ENCODE measurements at regions not wholly inside any gene's neighbourhood (a gene's known extent, or its start where the extent isn't known, plus 50 kb on each side); places are given as distances from the start of the nearest gene placed in this dataset.

DNA sequence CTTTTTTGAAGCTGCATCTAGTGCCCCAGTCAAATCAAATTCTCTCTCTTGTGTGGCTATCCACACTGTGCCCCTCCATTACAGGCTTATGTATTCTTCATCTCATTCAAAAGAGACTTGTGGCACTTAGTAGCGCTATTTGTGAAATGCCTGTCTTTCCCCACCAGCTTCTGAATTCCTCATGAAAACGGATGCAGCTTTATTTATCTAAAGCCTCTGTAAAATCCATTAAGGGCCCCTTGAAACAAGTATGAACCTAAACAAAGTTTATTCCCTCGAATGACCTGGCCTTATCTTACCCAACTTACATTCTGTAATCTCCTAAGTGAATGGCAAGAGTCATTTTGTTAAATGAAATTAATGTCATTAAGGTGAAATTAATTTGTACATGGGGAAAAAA is 417.4 kb upstream of the PIK3C3 start:
- H3K27me3 ChIP-seq = no peaks in the 10 kb centered on the region
- no peaks in the 10 kb centered on the region for H3K4me1 ChIP-seq
- TF ChIP-seq EP300 (IDR thresholded peaks at IDR 0.05) (no peak), CTCF (IDR thresholded peaks at IDR 0.05) (no peak), POLR2AphosphoS5 (IDR thresholded peaks at IDR 0.05) (no peak), POLR2A (IDR thresholded peaks at IDR 0.05) (no peak)
- DNase-seq = no peak
- no peaks in the 10 kb centered on the region for H3K36me3 ChIP-seq
- peaks cover 0 to 5% (median 0%) of the 10 kb centered on the region in 4 donors for H3K9me3 ChIP-seq
- H3K4me3 ChIP-seq = no peak overlapping the region
- H3K27ac ChIP-seq = no peak overlapping the region
- 27 to 28% methylated on average over 3 of the region's 3 CpGs for WGBS, 2 donors
- ATAC-seq (ENCODE audit: low FRiP score in 2 of 2) = no peak

DNA sequence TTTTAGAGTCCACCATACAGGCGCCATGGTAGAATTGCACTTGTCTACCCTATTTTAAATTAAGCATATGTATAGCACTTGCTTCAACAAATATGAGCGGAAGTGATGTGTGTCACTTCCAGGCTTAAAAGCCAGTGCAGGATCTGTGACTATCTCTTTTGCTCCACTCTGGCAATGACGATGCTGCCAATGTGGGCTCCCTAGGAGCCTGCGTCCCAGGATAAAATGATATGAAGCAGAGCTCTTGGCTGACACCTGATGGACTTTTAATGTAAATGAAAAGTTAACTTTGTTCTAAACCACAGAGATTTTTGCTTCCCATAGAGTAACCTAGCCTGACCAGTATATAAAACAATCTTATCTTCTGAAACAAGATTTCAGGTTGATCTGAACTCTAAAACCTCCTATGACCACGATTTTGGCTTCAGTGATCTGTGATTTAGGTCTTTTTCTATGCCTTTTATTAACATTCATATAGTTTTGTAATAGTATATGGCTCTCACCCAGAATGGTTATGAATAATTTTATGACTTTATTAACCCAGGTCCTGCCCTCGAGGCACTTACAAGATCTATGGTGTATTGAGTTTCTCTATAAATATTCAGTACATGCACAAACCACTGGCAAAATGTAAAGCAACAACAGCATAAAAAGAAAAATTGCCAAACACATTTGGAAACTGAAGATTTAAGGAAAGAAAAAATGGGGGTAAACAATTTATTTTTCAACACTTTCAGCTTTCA is 422.5 kb upstream of the PIK3C3 start:
- no peaks in the 10 kb centered on the region for H3K36me3 ChIP-seq
- H3K4me1 ChIP-seq = no peaks in the 10 kb centered on the region
- DNase-seq (no peak), ATAC-seq (ENCODE audit: low FRiP score in 2 of 2) (no peak)
- no peaks in the 10 kb centered on the region for H3K27me3 ChIP-seq
- TF ChIP-seq POLR2A (IDR thresholded peaks at IDR 0.05) = no peak
- no peak for TF ChIP-seq EP300 (IDR thresholded peaks at IDR 0.05)
- no peak for TF ChIP-seq CTCF (IDR thresholded peaks at IDR 0.05)
- TF ChIP-seq POLR2AphosphoS5 (IDR thresholded peaks at IDR 0.05) = no peak
- peaks cover 0 to 5% (median 0%) of the 10 kb centered on the region in 4 donors for H3K9me3 ChIP-seq
- WGBS, 2 donors = 61 to 71% methylated on average over 6 of the region's 6 CpGs
- no peak overlapping the region for H3K4me3 ChIP-seq
- no peak overlapping the region for H3K27ac ChIP-seq

DNA sequence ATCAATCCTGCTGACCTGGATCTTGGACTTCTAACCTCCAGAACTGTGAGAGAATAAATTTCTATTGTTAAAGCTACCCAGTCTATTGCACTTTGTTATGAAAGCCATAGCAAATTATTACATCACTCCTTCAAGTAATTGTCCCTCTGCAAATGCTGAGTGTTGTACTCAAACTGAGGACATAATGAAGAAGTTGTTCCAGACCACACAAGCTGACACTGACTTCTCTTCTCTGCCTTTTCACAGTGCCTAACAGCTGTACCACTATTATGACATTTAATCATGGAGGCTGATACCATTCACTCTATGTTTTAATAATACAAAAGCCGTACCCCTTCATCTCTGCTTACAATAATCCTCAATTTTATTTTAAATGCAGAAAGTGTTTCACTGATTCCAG is 424.1 kb upstream of the PIK3C3 start:
- Histone ChIP-seq H3K9me3 (no peaks in the 10 kb centered on the region), H3K36me3 (no peaks in the 10 kb centered on the region), H3K27ac (no peak overlapping the region), H3K4me1 (no peaks in the 10 kb centered on the region), H3K27me3 (no peaks in the 10 kb centered on the region), H3K4me3 (no peak overlapping the region)
- ATAC-seq (ENCODE audit: low FRiP score in 2 of 2) = no peak
- 93 to 96% methylated on average over 1 of the region's 1 CpG for WGBS, 2 donors
- TF ChIP-seq POLR2AphosphoS5 (IDR thresholded peaks at IDR 0.05) (no peak), CTCF (IDR thresholded peaks at IDR 0.05) (no peak), EP300 (IDR thresholded peaks at IDR 0.05) (no peak), POLR2A (IDR thresholded peaks at IDR 0.05) (no peak)
- no peak for DNase-seq

GRCh38 chr18:41529093-41529492 is 425.9 kb upstream of the PIK3C3 start:
- Histone ChIP-seq H3K36me3 (no peaks in the 10 kb centered on the region), H3K4me1 (no peaks in the 10 kb centered on the region), H3K9me3 (no peaks in the 10 kb centered on the region), H3K4me3 (no peak overlapping the region), H3K27ac (no peak overlapping the region), H3K27me3 (no peaks in the 10 kb centered on the region)
- DNase-seq (no peak), ATAC-seq (ENCODE audit: low FRiP score in 2 of 2) (no peak)
- TF ChIP-seq POLR2AphosphoS5 (IDR thresholded peaks at IDR 0.05) (no peak), EP300 (IDR thresholded peaks at IDR 0.05) (no peak), POLR2A (IDR thresholded peaks at IDR 0.05) (no peak), CTCF (IDR thresholded peaks at IDR 0.05) (no peak)
- WGBS, 2 donors = 86 to 90% methylated on average over 2 of the region's 2 CpGs

- no peaks in the 10 kb centered on the region for H3K4me1 ChIP-seq
- no peaks in the 10 kb centered on the region for H3K27me3 ChIP-seq
- H3K9me3 ChIP-seq = no peaks in the 10 kb centered on the region
- H3K4me3 ChIP-seq = no peak overlapping the region
- no peaks in the 10 kb centered on the region for H3K36me3 ChIP-seq
- ATAC-seq (ENCODE audit: low FRiP score in 2 of 2) (no peak), DNase-seq (no peak)
- H3K27ac ChIP-seq = no peak overlapping the region
- TF ChIP-seq POLR2AphosphoS5 (IDR thresholded peaks at IDR 0.05) (no peak), POLR2A (IDR thresholded peaks at IDR 0.05) (no peak), EP300 (IDR thresholded peaks at IDR 0.05) (no peak), CTCF (IDR thresholded peaks at IDR 0.05) (no peak)
- WGBS, 2 donors = 42 to 50% methylated on average over 1 of the region's 1 CpG
These were observed 429.0 kb upstream of the PIK3C3 start for GRCh38 chr18:41526054-41526453.
